ENCODE measurements at regions not wholly inside any gene's neighbourhood (a gene's known extent, or its start where the extent isn't known, plus 50 kb on each side); places are given as distances from the start of the nearest gene placed in this dataset.

DNA sequence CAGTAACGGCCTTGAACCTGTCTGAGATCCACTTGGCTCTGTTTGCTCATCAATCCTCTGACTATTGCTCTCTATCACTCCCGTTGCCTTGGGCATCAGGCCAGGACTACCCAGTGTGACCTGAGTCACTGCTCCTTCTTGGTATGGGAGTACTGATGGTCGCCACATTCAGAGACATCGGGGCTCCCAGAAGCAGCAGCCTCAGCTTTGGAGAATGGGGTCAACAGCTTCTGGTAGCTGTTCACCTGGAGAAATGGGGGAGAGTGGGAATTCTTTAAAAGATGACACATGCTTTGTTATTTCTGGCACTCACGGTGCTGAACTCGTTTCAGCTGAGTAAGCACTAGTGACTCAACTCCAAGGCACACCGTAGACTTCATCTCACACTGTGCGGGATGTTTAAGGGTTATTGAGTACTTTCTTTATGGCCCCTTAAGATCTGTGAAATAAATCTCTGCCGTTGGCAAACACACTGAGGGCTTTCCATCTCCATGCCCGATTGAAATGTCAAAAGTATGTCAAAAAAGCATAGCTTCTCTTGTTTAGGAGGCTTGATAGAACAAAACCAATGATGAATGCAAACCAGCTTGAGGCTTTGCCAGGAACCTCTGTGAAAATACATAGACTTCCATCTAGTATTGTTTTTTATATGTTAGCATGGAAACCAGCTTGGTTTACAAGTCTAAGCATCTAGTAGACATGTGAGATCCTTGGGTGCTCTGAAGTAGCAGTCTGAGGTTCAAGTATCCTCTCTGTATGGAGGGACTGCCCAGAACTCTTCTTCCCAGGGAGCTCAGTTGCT, 333.1 kb downstream of the CXCL12 start:
- TF ChIP-seq CBX8 (IDR thresholded peaks at IDR 0.05; ENCODE audit: borderline replicate concordance, low read depth, low read length) (no peak), PHF8 (conservative IDR thresholded peaks at IDR 0.05; ENCODE audit: low read depth, low read length) (no peak), JUN (IDR thresholded peaks at IDR 0.05; ENCODE audit: low read depth, low read length) (no peak), SAP30 (IDR thresholded peaks at IDR 0.05; ENCODE audit: insufficient read depth, insufficient replicate concordance, low read length) (no peak), EP300 (IDR thresholded peaks at IDR 0.05; ENCODE audit: borderline replicate concordance in 1 of 2, low read depth in 2 of 2, low read length in 2 of 2) (no peak), MAFK (IDR thresholded peaks at IDR 0.05; ENCODE audit: low read depth, low read length) (no peak), GTF2F1 (IDR thresholded peaks at IDR 0.05; ENCODE audit: borderline replicate concordance, low read depth, low read length) (no peak), ZNF274 (IDR thresholded peaks at IDR 0.05; ENCODE audit: borderline replicate concordance, extremely low read depth, low read length) (no peak), RBBP5 (IDR thresholded peaks at IDR 0.05; ENCODE audit: borderline replicate concordance, low read depth, low read length) (no peak), BRCA1 (IDR thresholded peaks at IDR 0.05; ENCODE audit: low read depth, low read length) (no peak), KDM5A (IDR thresholded peaks at IDR 0.05; ENCODE audit: low read length) (no peak)
- TF ChIP-seq, protein P1, sequence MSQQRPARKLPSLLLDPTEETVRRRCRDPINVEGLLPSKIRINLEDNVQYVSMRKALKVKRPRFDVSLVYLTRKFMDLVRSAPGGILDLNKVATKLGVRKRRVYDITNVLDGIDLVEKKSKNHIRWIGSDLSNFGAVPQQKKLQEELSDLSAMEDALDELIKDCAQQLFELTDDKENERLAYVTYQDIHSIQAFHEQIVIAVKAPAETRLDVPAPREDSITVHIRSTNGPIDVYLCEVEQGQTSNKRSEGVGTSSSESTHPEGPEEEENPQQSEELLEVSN (IDR thresholded peaks at IDR 0.05): no peak
- no peaks in the 10 kb centered on the region for H3K9me3 ChIP-seq (ENCODE audit: insufficient read depth in 2 of 2, low read depth in 1 of 2, low read length in 1 of 2)
- no peak overlapping the region for H3K4ac ChIP-seq (replicated peaks; ENCODE audit: insufficient read length, low read depth, low read length)
- H2BK5ac ChIP-seq (ENCODE audit: low read depth, low read length): no peak overlapping the region
- H3K27me3 ChIP-seq (replicated peaks in 1 of 4; ENCODE audit: control insufficient read depth in 3 of 4, extremely low read depth in 1 of 4, insufficient read depth in 3 of 4, low read length in 3 of 4): no peaks in the 10 kb centered on the region
- no peaks in the 10 kb centered on the region for H3K36me3 ChIP-seq (ENCODE audit: control insufficient read depth in 2 of 4, insufficient read depth in 4 of 4, low read length in 3 of 4)
- H4K20me1 ChIP-seq (replicated peaks in 1 of 2; ENCODE audit: control insufficient read depth in 1 of 2, insufficient read depth in 2 of 2, low read length in 2 of 2): no peaks in the 10 kb centered on the region
- no peak overlapping the region for H2BK12ac ChIP-seq (ENCODE audit: low read depth, low read length)
- no peaks in the 10 kb centered on the region for H3K79me1 ChIP-seq (ENCODE audit: low read depth, low read length)
- no peak overlapping the region for H2AK5ac ChIP-seq (ENCODE audit: low read depth, low read length)
- no peak overlapping the region for H4K5ac ChIP-seq (ENCODE audit: insufficient read length, low read depth, low read length)
- H3K27ac ChIP-seq (ENCODE audit: low read depth, low read length): no peak overlapping the region
- no peak overlapping the region for H3K56ac ChIP-seq (replicated peaks; ENCODE audit: insufficient read length, low read depth, low read length)
- CTCF ChIA-PET (ENCODE audit: partially characterized antibody): interaction anchor here (0.7 to 0.9 kb wide), 2 partner anchors 9 to 13 kb away, joined by 3 to 4 read pairs; no protein-coding TSS in a partner anchor
- no peak overlapping the region for H2AFZ ChIP-seq (ENCODE audit: low read length)
- H2BK15ac ChIP-seq (ENCODE audit: low read length): no peak overlapping the region
- H2BK20ac ChIP-seq (ENCODE audit: low read length): no peak overlapping the region
- H3K4me1 ChIP-seq (replicated peaks in 1 of 4; ENCODE audit: control insufficient read depth in 3 of 4, insufficient read depth in 4 of 4, low read length in 3 of 4): no peaks in the 10 kb centered on the region
- no peak overlapping the region for H3K4me3 ChIP-seq (ENCODE audit: extremely low read depth in 1 of 4, insufficient read depth in 2 of 4, low read depth in 3 of 4, low read length in 4 of 4)
- no peak overlapping the region for H4K91ac ChIP-seq (replicated peaks; ENCODE audit: insufficient read length, low read length)
- no peak overlapping the region for H3K23ac ChIP-seq (ENCODE audit: insufficient read length)
- 83% methylated on average over 10 of the region's 10 CpGs; no CpG with 5 or more reads in 1 of the 2 experiments for WGBS, 2 experiments (ENCODE audit: extremely low coverage in 1 of 2, insufficient coverage in 1 of 2, insufficient read length in 1 of 2, insufficient replicate concordance in 2 of 2, low coverage in 1 of 2, low lambda C conversion rate in 2 of 2, missing lambda C conversion rate in 1 of 2)
- no peak overlapping the region for H4K8ac ChIP-seq (ENCODE audit: extremely low read depth, insufficient read depth, low read length)
- no peak overlapping the region for H3K4me2 ChIP-seq (ENCODE audit: insufficient read depth in 1 of 2, low read depth in 2 of 2, low read length in 2 of 2)
- H3K23me2 ChIP-seq (ENCODE audit: low read depth, low read length): no peaks in the 10 kb centered on the region
- no peak overlapping the region for H2BK120ac ChIP-seq (replicated peaks; ENCODE audit: low read depth, low read length)
- no peak overlapping the region for H3K9ac ChIP-seq (replicated peaks in 1 of 4; ENCODE audit: extremely low read depth in 1 of 4, low read depth in 3 of 4, low read length in 3 of 4)
- H3K14ac ChIP-seq (ENCODE audit: insufficient read length): no peak overlapping the region
- FAIRE-seq (no peak), DNase-seq (ENCODE audit: low read depth in 1 of 2, low spot score in 2 of 2) (no peak)
- no peak overlapping the region for H3K18ac ChIP-seq (ENCODE audit: extremely low read depth, low read length)
- POLR2A ChIA-PET (ENCODE audit: partially characterized antibody): no interaction called here
- H3K79me2 ChIP-seq (ENCODE audit: control insufficient read depth in 1 of 2, insufficient read depth in 2 of 2, low read length in 2 of 2): no peaks in the 10 kb centered on the region

Measured in H1 (cell line).